ENCODE measurements at regions not wholly inside any gene's neighbourhood (a gene's known extent, or its start where the extent isn't known, plus 50 kb on each side); places are given as distances from the start of the nearest gene placed in this dataset.

- Histone ChIP-seq H3K36me3 (ENCODE audit: control insufficient read depth in 4 of 4, insufficient read depth in 4 of 4, low read length in 4 of 4) (no peaks in the 10 kb centered on the region), H3K4me1 (ENCODE audit: control insufficient read depth in 5 of 5, insufficient read depth in 5 of 5, low read length in 5 of 5) (peaks cover 6 to 42% (median 6%) of the 10 kb centered on the region in 5 donors), H3K27me3 (ENCODE audit: control insufficient read depth in 3 of 3, insufficient read depth in 3 of 3, low read length in 2 of 3) (no peaks in the 10 kb centered on the region), H3K9ac (ENCODE audit: insufficient read depth in 1 of 2, low read length in 2 of 2) (peak overlapping the region in 1 of 2 donors; percentile 44), H3K27ac (ENCODE audit: low read depth in 1 of 2, low read length in 1 of 2) (no peak overlapping the region), H3K4me3 (no peak overlapping the region), H3K9me3 (ENCODE audit: control insufficient read depth in 4 of 4, insufficient read depth in 3 of 4, low read length in 3 of 4) (no peaks in the 10 kb centered on the region)
- no peak for DNase-seq
- 40 to 78% methylated on average over 4 of the region's 4 CpGs for WGBS, 2 donors
- TF ChIP-seq, protein P1, sequence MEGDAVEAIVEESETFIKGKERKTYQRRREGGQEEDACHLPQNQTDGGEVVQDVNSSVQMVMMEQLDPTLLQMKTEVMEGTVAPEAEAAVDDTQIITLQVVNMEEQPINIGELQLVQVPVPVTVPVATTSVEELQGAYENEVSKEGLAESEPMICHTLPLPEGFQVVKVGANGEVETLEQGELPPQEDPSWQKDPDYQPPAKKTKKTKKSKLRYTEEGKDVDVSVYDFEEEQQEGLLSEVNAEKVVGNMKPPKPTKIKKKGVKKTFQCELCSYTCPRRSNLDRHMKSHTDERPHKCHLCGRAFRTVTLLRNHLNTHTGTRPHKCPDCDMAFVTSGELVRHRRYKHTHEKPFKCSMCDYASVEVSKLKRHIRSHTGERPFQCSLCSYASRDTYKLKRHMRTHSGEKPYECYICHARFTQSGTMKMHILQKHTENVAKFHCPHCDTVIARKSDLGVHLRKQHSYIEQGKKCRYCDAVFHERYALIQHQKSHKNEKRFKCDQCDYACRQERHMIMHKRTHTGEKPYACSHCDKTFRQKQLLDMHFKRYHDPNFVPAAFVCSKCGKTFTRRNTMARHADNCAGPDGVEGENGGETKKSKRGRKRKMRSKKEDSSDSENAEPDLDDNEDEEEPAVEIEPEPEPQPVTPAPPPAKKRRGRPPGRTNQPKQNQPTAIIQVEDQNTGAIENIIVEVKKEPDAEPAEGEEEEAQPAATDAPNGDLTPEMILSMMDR (IDR thresholded peaks at IDR 0.05; ENCODE audit: control extremely low read depth, extremely low read depth), result no peak
- no peak for ATAC-seq (ENCODE audit: insufficient read depth, low FRiP score)
Observed at GRCh38 chr10:78214955-78215354, 181.3 kb downstream of the RPS24 start.

DNA sequence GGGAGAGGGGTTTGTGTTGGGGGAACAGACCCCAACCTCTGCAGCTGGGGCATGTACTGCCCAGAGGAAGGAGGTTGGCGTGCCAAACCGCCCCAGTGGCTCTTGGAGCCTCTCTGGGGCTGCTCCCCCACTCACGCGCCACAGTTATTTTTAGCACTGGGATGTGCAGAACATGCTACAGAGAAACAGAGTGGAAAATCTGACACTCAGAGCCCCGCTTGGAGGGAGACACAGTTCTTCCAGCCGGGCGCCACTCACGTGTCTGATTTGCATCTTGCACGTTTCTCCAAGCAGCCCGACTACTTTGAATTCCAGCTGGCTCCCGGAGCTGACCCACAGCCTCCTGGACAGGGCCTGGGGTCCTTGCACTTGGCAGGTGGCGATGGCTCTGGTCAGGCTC, 182.0 kb downstream of the RPS24 start:
- ATAC-seq (ENCODE audit: insufficient read depth, low FRiP score) (no peak), DNase-seq (peak; percentile 84 to 94 (median 85))
- TF ChIP-seq, protein P1 (IDR thresholded peaks at IDR 0.05; ENCODE audit: control extremely low read depth, extremely low read depth), result no peak
- Histone ChIP-seq H3K9ac (ENCODE audit: insufficient read depth in 1 of 2, low read length in 2 of 2) (peak overlapping the region; percentile 26 to 44), H3K9me3 (ENCODE audit: control insufficient read depth in 4 of 4, insufficient read depth in 3 of 4, low read length in 3 of 4) (no peaks in the 10 kb centered on the region), H3K36me3 (ENCODE audit: control insufficient read depth in 4 of 4, insufficient read depth in 4 of 4, low read length in 4 of 4) (no peaks in the 10 kb centered on the region), H3K27me3 (ENCODE audit: control insufficient read depth in 3 of 3, insufficient read depth in 3 of 3, low read length in 2 of 3) (no peaks in the 10 kb centered on the region), H3K27ac (ENCODE audit: low read depth in 1 of 2, low read length in 1 of 2) (peak overlapping the region in 1 of 2 donors; percentile 45), H3K4me1 (ENCODE audit: control insufficient read depth in 5 of 5, insufficient read depth in 5 of 5, low read length in 5 of 5) (peaks cover 6 to 42% (median 6%) of the 10 kb centered on the region in 5 donors), H3K4me3 (no peak overlapping the region)
- WGBS, 2 donors, result 27 to 37% methylated on average over 12 of the region's 12 CpGs

GRCh38 chr10:78217336-78217735, 183.7 kb downstream of the RPS24 start:
- DNase-seq (no peak), ATAC-seq (ENCODE audit: insufficient read depth, low FRiP score) (no peak)
- TF ChIP-seq, protein P1 (IDR thresholded peaks at IDR 0.05; ENCODE audit: control extremely low read depth, extremely low read depth), result no peak
- H3K4me3 ChIP-seq, result no peak overlapping the region
- H3K36me3 ChIP-seq (ENCODE audit: control insufficient read depth in 4 of 4, insufficient read depth in 4 of 4, low read length in 4 of 4), result no peaks in the 10 kb centered on the region
- H3K27ac ChIP-seq (ENCODE audit: low read depth in 1 of 2, low read length in 1 of 2), result no peak overlapping the region
- WGBS, 2 donors, result 31 to 46% methylated on average over 6 of the region's 6 CpGs
- no peaks in the 10 kb centered on the region for H3K27me3 ChIP-seq (ENCODE audit: control insufficient read depth in 3 of 3, insufficient read depth in 3 of 3, low read length in 2 of 3)
- no peaks in the 10 kb centered on the region for H3K9me3 ChIP-seq (ENCODE audit: control insufficient read depth in 4 of 4, insufficient read depth in 3 of 4, low read length in 3 of 4)
- peaks cover 0 to 36% (median 6%) of the 10 kb centered on the region in 5 donors for H3K4me1 ChIP-seq (ENCODE audit: control insufficient read depth in 5 of 5, insufficient read depth in 5 of 5, low read length in 5 of 5)
- H3K9ac ChIP-seq (ENCODE audit: insufficient read depth in 1 of 2, low read length in 2 of 2), result no peak overlapping the region

Data from lung (tissue), 11 donors.